HG02970 (cell line): ENCODE measurements at regions not wholly inside any gene's neighbourhood (a gene's known extent, or its start where the extent isn't known, plus 50 kb on each side); places are given as distances from the start of the nearest gene placed in this dataset.

Experiments used
- ATAC-seq: cut with Tn5 transposase; IDR thresholded peaks from one replicate; pipeline ENCODE4 v1.9.1; 2021; ENCODE audit warnings: mild to moderate bottlenecking, moderate library complexity, moderate number of reproducible peaks; ENCODE audit not compliant: unreplicated experiment, low FRiP score

DNA sequence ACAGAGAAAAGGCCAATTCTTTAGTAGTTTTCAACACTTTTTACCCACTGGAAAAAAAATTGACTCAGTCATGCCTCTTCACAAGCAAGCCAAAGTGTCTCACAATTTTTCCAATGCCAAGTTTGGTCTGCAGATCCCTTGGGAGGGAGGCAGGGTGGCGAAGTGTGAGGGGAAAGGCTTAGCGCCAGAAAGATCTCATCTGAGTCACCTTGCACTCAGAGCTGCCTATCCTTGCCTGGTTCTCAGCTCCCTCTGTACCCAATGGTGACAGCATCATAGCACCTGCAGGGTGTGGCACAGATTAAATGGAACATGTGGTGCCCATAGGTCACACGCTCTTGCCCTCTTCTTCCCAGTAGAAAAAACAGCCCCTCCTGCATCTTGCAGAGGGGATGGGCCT is 55.2 kb upstream of the GYPC start:
- ATAC-seq: no peak

DNA sequence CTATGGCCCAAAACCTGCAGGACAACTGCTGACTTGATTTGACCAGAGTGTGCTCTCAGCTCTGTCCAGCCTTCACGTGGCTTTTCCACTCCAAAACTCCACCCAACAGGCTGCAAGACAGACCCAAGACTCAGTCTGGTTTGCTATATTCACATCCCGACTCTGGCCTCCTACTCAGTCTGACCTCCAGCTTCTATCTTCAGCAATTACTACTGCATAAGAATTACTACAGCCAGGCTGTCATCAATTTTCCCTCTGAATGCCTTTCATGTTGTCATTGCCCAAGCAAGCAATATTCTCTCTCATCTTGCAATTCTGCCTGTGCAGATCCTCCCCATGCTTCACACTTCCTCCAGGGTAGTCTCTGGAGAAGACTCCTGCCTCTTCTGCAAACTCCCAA is 53.6 kb upstream of the GYPC start:
- ATAC-seq: no peak
